Stimulated activated CD4-positive, alpha-beta T cell treated with anti-CD3 and anti-CD28 coated beads, Interleukin-4, amount 100 ng/mL, for 48 hours (primary cell): ENCODE measurements at regions not wholly inside any gene's neighbourhood (a gene's known extent, or its start where the extent isn't known, plus 50 kb on each side); places are given as distances from the start of the nearest gene placed in this dataset.
"Not testable (repeated sequence)": the region's sequence is repeated elsewhere in the genome, so short reads cannot be mapped to it uniquely, and the experiment has no call there.

Source experiments
- DNase-seq, 2 donors: peaks; one replicate each; pipeline ENCODE4 v3.0.0-alpha.2; 2020; ENCODE audit warnings: low read depth in 2 of 2

GRCh38 chrX:41984628-41985027 lies 61.3 kb upstream of the CASK start:
- DNase-seq: no peak

GRCh38 chrX:41982953-41983352 lies 59.6 kb upstream of the CASK start:
- no peak for DNase-seq

- DNase-seq: no peak
Observed at GRCh38 chrX:41981481-41982013, 58.2 kb upstream of the CASK start.

GRCh38 chrX:41974677-41975076 lies 51.3 kb upstream of the CASK start:
- DNase-seq: not testable (repeated sequence)

GRCh38 chrX:41973208-41973607 lies 49.9 kb upstream of the CASK start:
- no peak for DNase-seq
